AG09319 (cell line): ENCODE measurements at regions not wholly inside any gene's neighbourhood (a gene's known extent, or its start where the extent isn't known, plus 50 kb on each side); places are given as distances from the start of the nearest gene placed in this dataset.
"Not testable (repeated sequence)": the region's sequence is repeated elsewhere in the genome, so short reads cannot be mapped to it uniquely, and the experiment has no call there.

ENCODE experiments used
- DNase-seq: peaks from one replicate; pipeline ENCODE4 v3.0.0-alpha.2; 2010; ENCODE audit warnings: low read depth; ENCODE audit errors: extremely low read depth
- CTCF ChIP-seq: IDR thresholded peaks from 2 replicates; pipeline ENCODE4 v1.5.1; 2011; ENCODE audit warnings: low read depth, mild to moderate bottlenecking, inconsistent platforms, low read length, moderate library complexity

GRCh38 chr7:51444936-51445335, 128.3 kb upstream of the COBL start:
- no peak for DNase-seq
- TF ChIP-seq CTCF = no peak

DNA sequence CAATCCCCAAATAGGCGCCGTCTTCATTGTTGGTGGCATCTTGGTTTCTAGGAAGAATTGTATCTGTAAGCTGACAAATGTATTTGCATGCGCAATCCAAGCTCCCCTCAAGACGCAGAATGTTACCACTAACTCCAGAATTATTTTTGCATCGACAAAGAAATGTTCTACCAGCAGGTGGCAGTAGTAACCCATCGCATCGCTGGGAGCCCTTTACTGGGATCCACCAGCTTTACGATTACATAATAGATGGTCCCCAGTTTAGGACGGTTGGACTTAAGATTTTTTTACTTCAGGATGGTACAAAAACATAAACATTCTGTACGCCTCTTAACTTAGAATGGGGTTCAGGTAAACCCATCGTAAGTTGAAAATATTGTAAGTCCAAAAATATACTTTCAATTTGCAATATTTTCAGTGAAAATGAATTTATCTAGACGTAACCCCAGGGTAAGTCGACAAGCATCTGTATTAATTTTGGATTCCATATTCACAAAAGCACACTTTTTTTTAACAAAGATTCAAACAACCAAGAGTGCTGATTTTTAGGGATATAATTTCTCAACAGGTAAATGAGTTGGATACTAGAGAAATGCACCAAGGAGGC, 114.0 kb upstream of the COBL start:
- DNase-seq = no peak
- TF ChIP-seq CTCF = peak; percentile 61

GRCh38 chr7:51428217-51428887, 111.7 kb upstream of the COBL start:
- no peak for DNase-seq
- TF ChIP-seq CTCF = no peak

GRCh38 chr7:51426163-51426562, 109.6 kb upstream of the COBL start:
- DNase-seq = no peak
- no peak for TF ChIP-seq CTCF

GRCh38 chr7:51409934-51410333, 93.3 kb upstream of the COBL start:
- DNase-seq = not testable (repeated sequence)

GRCh38 chr7:51397608-51398007, 81.0 kb upstream of the COBL start:
- not testable (repeated sequence) for DNase-seq

GRCh38 chr7:51393003-51393402, 76.4 kb upstream of the COBL start:
- not testable (repeated sequence) for DNase-seq

DNA sequence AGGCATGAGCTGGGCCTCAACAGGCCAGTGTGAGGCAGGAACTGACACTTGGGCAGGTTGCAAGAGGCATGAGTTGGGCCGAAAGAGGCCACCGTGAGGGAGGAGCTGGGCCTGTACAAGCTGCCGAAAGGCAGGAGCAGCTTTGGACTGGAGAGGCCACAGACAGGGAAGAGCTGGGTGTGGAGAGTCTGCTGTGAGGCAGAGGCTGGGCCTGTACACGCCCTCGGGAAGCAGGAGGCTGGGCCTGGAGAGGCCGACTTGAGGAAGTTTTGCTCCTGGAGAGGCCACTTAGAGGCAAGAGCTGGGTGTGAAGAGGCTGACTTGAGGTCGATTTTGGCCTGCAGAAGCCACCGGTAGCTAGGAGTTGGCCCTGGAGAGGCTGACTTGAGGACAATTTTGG, 73.3 kb upstream of the COBL start:
- DNase-seq = not testable (repeated sequence)

DNA sequence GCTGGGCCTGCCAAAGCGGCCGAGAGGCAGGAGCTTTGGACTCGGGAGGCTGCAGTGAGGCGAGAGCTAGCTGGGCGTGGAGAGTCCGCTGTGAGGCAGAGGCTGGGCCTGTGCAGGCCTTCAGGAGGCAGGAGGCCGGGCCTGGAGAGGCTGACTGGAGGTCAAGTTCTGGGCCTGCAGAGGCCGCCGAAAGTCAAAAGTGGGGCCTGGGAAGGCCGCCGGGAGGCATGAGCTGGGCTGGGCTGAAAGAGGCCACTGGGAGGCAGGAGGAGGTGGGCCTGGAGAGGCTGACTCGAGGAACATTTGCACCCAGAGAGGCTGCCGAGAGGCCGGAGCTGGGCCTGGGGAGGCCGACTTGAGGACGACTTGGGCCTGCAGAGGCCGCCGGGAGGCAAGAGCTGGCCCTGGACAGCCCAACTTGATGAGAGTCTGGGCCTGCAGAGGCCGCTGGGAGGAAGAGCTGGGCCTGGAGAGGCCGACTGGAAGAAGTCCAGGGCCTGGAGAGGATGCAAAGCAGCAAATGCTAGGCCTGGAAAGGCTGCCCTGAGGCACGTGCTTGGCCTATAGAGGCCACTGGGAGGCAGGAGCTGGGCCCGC, 72.7 kb upstream of the COBL start:
- not testable (repeated sequence) for DNase-seq

- not testable (repeated sequence) for DNase-seq
Observed at GRCh38 chr7:51388241-51388640, 71.6 kb upstream of the COBL start.

GRCh38 chr7:51386806-51387568, 70.4 kb upstream of the COBL start:
- not testable (repeated sequence) for DNase-seq

DNA sequence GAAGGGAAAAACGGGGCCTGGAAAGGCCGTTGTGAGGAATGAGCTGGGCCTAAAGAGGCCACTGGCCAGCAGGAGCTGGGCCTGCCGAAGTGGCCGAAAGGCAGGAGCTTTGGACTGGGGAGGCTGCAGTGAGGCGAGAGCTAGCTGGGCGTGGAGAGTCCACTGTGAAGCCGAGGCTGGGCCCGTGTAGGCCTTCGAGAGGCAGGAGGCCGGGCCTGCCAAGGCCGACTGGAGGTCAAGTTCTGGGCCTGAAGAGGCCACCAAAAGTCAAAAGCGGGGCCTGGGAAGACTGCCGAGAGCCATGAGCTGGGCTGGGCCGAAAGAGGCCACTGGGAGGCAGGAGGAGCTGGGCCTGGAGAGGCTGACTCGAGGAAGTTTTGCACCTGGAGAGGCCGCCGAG, 69.6 kb upstream of the COBL start:
- not testable (repeated sequence) for DNase-seq

DNA sequence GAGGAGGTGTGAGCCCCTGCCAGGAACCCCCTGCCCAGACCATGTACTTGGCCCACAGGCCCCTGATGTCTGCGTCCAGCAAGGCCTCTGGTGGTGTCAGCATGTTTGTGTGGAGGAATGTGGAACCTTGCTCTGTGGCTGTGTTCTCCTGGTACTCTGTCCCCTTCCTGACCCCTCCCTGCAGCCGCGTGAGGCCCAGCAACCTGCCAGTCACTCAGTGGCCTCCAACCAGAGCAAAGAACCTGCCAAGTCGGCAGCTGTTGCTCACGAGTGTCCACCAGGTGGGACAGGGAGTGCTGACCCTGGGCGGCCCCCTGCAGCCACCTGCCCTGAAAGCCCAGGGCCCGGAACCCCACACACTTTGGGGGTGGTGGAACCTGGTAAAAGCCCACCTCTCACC, 65.6 kb upstream of the COBL start:
- DNase-seq = not testable (repeated sequence)
